HG03342 (cell line): ENCODE measurements at regions not wholly inside any gene's neighbourhood (a gene's known extent, or its start where the extent isn't known, plus 50 kb on each side); places are given as distances from the start of the nearest gene placed in this dataset.
"Not testable (repeated sequence)": the region's sequence is repeated elsewhere in the genome, so short reads cannot be mapped to it uniquely, and the experiment has no call there.

Experiments
- ATAC-seq: cut with Tn5 transposase; IDR thresholded peaks from one replicate; pipeline ENCODE4 v1.9.1; 2021; ENCODE audit warnings: mild to moderate bottlenecking, moderate library complexity; ENCODE audit not compliant: unreplicated experiment

GRCh38 chr3:109648027-109648426, 310.7 kb upstream of the DPPA4 start:
- ATAC-seq, result no peak

GRCh38 chr3:109656225-109656624, 318.9 kb upstream of the DPPA4 start:
- ATAC-seq, result no peak

DNA sequence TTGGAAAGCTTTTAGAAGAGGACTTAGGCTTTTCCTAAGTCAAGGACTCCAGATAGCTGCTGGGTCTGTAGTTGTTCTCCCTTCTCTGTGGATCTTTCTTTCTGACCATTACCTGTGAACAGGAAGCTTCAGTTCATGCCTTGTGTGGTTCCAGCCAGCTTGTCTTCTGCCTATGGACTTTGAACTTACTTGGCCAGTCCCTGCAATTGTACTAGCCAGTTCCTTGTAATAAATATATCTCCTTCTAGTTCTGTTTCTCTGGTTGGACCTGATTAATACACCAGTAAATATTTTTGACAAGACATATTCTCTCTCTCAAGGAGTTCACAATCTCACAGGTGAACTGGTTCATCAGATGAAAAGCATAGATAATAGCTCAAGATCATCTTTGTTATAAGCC, 341.3 kb upstream of the DPPA4 start:
- ATAC-seq, result no peak

- no peak for ATAC-seq
These were observed 342.3 kb upstream of the DPPA4 start for GRCh38 chr3:109679664-109680063.

- no peak for ATAC-seq
These were observed 346.4 kb upstream of the DPPA4 start for GRCh38 chr3:109683746-109684145.

- no peak for ATAC-seq
These were observed 348.0 kb upstream of the DPPA4 start for GRCh38 chr3:109685084-109686079.

DNA sequence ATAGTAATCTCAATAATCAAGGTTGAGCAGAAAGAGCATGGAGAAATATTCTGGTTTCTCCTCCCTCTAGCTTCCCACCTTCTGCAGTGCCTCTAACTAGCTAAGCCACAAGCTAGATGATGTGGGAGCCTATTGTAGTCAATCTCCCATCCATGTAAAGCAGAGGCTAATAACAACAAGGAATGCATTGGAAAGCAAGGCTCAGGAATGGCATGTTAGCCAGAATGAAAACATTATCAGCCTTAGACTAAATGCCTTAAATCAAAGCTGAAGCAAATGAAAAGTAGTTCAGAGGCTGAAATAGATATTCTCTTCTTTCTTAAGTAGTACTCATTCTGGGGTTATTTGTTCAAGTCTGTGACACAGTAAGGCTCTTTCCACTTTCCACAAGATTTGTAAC, 350.3 kb upstream of the DPPA4 start:
- no peak for ATAC-seq

DNA sequence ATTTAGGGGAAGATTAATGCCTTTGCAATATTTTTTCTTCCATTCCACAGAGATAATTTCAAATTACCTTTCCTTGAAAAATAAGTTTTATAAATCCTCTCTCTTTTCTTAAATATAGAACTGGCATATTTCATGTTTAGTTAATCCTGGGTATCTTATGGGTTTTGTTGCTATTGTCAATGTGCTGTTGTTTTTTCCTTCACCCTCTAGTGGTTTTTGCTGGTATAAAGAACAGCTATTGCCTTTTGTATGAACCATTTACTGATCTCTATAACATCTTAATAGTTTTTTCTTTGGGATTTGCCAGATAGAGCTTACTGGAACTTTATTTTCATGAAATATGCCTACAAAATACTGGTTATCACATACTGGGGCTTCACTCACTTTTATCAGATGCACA, 359.6 kb upstream of the DPPA4 start:
- no peak for ATAC-seq

DNA sequence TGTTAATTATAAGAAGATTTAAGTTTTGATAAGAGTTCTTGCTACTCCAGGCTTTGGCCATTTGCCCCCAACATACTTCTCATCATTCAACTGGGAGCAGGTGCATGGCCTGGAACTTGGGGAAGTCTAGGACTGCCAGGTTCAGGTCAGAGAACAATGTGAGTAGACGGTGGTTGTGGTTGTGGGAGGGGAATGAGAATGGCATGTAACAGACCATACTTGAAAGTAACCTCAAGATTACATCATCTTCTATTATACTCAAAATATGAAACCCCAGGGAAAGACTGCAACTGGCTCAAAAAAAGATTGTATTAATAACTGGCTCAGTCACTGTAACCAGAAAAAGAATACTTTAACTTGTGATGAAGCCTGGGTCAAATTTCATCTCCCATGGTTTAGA, 364.9 kb upstream of the DPPA4 start:
- ATAC-seq, result peak; percentile 79

DNA sequence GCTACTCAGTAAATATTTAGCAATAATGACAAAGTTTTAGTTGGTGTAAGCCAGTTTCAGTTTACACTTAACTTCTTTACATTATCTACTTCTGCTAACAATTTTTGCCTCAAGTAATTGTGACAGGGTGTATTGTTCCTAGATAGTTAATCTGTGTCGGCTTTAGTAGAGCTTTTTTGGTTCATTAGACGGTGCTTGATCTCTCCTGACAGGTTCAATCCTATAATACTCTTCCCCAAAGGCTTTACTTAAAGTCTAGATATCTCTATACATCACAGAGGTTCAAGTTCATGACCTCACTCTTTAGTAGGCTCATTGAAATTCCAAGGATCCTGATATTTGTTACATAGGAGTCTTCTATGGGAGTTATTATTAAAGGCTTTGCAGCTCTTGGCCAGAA, 365.6 kb upstream of the DPPA4 start:
- ATAC-seq, result no peak

DNA sequence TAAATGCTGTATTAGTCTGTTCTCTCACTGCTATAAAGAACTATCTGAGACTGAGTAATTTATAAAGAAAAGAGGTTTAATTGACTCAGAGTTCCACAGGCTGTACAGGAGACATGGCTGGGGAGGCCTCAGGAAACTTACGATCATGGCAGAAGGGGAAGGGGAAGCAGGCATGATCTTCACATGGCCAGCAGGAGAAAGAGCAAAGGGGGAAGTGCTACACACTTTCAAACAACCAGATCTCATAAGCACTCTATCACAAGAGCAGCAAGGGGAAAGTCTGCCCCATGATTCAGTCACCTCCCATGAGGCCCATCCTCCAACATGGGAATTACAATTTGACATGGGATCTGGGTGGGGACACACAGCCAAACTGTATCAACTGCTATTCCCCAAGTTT, 367.8 kb upstream of the DPPA4 start:
- ATAC-seq, result not testable (repeated sequence)

GRCh38 chr3:109707617-109708016, 370.3 kb upstream of the DPPA4 start:
- ATAC-seq, result no peak

DNA sequence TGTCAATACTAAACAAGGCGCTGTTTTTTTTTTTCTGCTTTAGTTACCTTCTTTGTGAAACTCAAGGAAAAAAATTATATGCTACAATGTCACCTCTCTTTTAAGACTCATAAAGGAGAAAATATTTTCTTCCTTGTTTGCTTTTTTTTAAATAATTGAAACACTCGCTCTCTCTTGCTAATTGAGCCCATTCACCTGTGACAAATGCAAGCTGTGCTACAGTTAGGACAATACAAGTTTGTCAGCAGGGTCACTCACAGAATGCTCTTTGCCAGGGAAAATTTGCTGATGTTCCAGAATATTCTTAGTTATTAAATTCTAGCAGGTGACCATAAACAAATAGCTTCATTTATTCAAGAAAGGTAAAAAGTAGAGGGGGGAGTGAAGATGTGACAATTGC, 375.9 kb upstream of the DPPA4 start:
- no peak for ATAC-seq

GRCh38 chr3:109715707-109716106, 378.4 kb upstream of the DPPA4 start:
- no peak for ATAC-seq

DNA sequence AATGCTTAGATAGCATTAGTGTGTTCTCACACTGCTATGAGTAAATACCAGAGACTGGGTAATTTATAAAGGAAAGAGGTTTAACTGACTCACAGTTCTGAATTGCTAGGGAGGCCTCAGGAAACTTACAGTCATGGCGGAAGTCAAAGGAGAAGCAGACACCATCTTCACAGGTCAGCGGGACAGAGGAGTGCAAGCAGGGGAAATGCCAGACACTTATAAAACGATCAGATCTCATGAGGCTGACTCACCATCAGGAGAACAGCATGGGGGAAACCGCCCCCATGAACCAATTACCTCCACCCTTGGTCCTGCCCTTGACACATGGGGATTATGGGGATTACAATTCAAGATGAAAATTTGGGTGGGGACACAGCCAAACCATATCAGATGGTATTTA, 381.5 kb upstream of the DPPA4 start:
- no peak for ATAC-seq

DNA sequence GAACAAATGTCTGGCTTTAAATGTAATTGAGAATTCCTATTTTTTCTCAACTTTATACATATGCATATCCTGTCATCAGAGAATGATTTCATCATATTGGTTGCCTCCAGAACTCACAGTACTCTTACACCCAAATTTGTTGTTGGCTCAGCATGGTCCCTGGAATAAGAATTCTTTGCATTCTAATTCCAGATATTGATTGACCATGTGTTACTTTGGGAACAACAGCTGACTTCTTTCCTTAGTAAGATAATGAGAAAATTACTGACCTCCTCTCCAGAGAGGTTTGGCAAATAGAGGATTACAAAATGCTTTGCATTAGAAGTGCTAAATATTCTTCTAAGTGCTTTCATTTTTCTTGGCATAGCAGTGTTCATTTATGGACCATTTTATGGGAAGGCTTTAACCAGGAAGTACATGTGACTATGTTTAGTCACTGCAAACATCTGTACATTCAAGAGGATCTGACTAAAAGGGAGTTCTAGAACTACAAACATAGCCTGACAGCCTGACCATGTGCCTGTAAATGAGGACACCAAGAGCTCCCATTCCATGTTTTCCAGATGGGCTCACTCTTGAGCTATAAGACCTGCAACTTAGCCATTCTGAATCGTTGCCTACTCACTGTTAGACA, 391.6 kb upstream of the DPPA4 start:
- ATAC-seq, result no peak

DNA sequence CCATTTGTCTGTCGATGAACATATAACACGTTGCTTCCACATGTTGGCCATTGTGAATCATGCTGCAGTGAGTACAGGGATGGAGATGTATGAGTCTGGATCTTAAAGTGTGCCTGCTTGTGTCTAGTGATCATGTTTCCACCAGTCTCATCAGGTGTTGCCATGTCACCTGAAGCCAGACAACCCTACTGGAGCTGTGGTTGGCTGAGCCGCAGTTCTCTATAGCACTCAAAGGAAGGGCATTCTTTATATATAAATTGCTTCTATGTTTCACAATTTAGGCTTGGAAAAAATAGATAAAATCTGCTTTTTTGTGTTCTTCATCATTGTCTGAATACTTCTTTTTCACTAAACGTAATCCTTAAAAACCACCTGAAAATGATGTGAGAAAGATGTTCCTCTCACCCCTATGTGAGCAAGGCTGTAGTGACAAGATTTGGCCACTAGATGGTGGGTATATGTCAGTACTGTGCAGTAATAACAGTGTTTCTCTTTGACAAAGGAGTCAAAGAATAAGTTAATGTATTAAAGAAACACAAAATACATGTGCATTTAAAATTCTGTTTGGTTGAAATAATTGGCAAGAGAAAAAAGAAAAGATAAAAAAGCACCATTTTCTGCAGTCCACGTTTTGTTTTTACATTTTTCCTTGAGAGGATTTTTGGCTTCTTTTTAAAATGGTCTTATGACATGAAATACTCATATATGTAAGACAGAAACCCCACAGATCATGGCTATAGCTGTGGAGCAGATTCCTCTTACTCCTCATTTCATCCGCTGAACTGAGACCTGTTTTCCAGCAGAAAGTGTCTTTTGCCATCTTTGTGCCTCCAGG, 394.5 kb upstream of the DPPA4 start:
- peak; percentile 96 for ATAC-seq

DNA sequence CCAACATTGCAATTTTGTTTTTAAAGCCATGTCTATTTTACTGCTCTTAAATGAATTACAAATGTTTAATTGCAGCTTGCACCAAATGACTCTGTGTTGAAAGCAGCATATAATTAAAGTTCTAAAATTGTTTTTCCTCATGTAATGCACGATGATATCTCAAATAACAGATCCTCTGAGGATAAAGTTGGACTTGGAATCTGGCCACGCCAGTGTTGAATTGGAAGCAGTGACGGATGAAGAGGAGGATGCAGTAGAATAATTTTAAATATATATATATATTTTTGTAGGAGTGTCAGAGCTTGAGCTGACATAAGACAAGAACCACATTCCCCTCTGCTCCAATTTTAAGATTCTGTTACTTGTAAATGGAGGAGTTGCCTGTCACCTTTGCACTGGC, 406.6 kb upstream of the DPPA4 start:
- no peak for ATAC-seq

- no peak for ATAC-seq
These were observed 435.2 kb upstream of the DPPA4 start for GRCh38 chr3:109772520-109772919.

- no peak for ATAC-seq
These were observed 436.8 kb upstream of the DPPA4 start for GRCh38 chr3:109774108-109774507.

DNA sequence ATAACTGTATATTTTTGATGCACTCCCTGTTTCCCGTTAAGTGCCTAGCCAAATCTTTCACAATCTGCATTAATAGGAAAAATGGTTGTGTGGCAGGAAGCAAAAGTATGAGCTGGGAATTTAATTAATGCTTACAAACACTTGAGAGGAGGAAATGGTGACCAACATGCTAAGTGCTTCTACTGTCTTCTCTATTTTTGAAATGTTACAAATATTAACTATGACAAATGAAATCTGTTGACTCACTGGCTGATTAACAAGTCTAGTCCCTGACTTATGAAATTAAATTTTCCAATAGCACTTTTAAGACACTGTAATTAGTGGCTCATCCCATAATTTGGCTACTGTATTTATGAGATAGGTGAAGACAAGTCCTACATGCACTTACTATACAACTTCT, 446.9 kb upstream of the DPPA4 start:
- no peak for ATAC-seq
